ENCODE measurements at regions not wholly inside any gene's neighbourhood (a gene's known extent, or its start where the extent isn't known, plus 50 kb on each side); places are given as distances from the start of the nearest gene placed in this dataset.

- DNase-seq (ENCODE audit: low spot score): peak; percentile 4
- TF ChIP-seq EZH2phosphoT487 (IDR thresholded peaks at IDR 0.05; ENCODE audit: borderline replicate concordance, low read depth, low read length) (no peak), CTCF (conservative IDR thresholded peaks at IDR 0.05; ENCODE audit: low read length) (no peak)
- H3K36me3 ChIP-seq (ENCODE audit: insufficient read depth, low read length): no peaks in the 10 kb centered on the region
- H3K4me3 ChIP-seq (ENCODE audit: low read depth, low read length, poor library complexity, severe bottlenecking): no peak overlapping the region
- intact Hi-C loops (cut with micrococcal nuclease; ENCODE audit: unreplicated experiment): no loop called here
- H3K9me2 ChIP-seq (ENCODE audit: insufficient read depth, low read length): no peaks in the 10 kb centered on the region
- no peaks in the 10 kb centered on the region for H3K4me1 ChIP-seq (ENCODE audit: insufficient read depth, low read length, poor library complexity, severe bottlenecking)
- H4K20me1 ChIP-seq (ENCODE audit: insufficient read depth, low read length): no peaks in the 10 kb centered on the region
- no peaks in the 10 kb centered on the region for H3K9me3 ChIP-seq (ENCODE audit: low read length)
- H2AFZ ChIP-seq (ENCODE audit: low read length): no peak overlapping the region
- H3K4me2 ChIP-seq (ENCODE audit: low read length): no peak overlapping the region
- BruUV-seq (replicated peaks): no TSS peak
- H3K79me2 ChIP-seq (ENCODE audit: insufficient read depth, low read depth, low read length): no peaks in the 10 kb centered on the region
- ChIA-PET POLR2A (interaction anchor here (0.6 kb wide), 1 partner anchor 101 kb away, joined by 3 read pairs; no protein-coding TSS in a partner anchor), CTCF (ENCODE audit: unreplicated experiment) (no interaction called here)
- H3K27ac ChIP-seq (ENCODE audit: low read depth, low read length, poor library complexity, severe bottlenecking): no peak overlapping the region
Measured at GRCh38 chr9:120212153-120212852, 367.7 kb downstream of the CDK5RAP2 start.

- CTCF ChIA-PET (ENCODE audit: unreplicated experiment): no interaction called here
- POLR2A ChIA-PET: no interaction called here
- DNase-seq (ENCODE audit: low spot score): no peak
- BruUV-seq (replicated peaks): no TSS peak
- H3K4me1 ChIP-seq (ENCODE audit: insufficient read depth, low read length, poor library complexity, severe bottlenecking): no peaks in the 10 kb centered on the region
- H3K27ac ChIP-seq (ENCODE audit: low read depth, low read length, poor library complexity, severe bottlenecking): no peak overlapping the region
- no peaks in the 10 kb centered on the region for H4K20me1 ChIP-seq (ENCODE audit: insufficient read depth, low read length)
- H2AFZ ChIP-seq (ENCODE audit: low read length): no peak overlapping the region
- no peak overlapping the region for H3K4me2 ChIP-seq (ENCODE audit: low read length)
- H3K4me3 ChIP-seq (ENCODE audit: low read depth, low read length, poor library complexity, severe bottlenecking): no peak overlapping the region
- no peaks in the 10 kb centered on the region for H3K9me2 ChIP-seq (ENCODE audit: insufficient read depth, low read length)
- H3K36me3 ChIP-seq (ENCODE audit: insufficient read depth, low read length): no peaks in the 10 kb centered on the region
- intact Hi-C loops (cut with micrococcal nuclease; ENCODE audit: unreplicated experiment): no loop called here
- no peaks in the 10 kb centered on the region for H3K79me2 ChIP-seq (ENCODE audit: insufficient read depth, low read depth, low read length)
- no peaks in the 10 kb centered on the region for H3K9me3 ChIP-seq (ENCODE audit: low read length)
- TF ChIP-seq CTCF (conservative IDR thresholded peaks at IDR 0.05; ENCODE audit: low read length) (no peak), EZH2phosphoT487 (IDR thresholded peaks at IDR 0.05; ENCODE audit: borderline replicate concordance, low read depth, low read length) (no peak)
Measured at GRCh38 chr9:120210274-120210673, 369.7 kb downstream of the CDK5RAP2 start.

GRCh38 chr9:120202856-120203654, 376.9 kb downstream of the CDK5RAP2 start:
- no peaks in the 10 kb centered on the region for H3K4me1 ChIP-seq (ENCODE audit: insufficient read depth, low read length, poor library complexity, severe bottlenecking)
- POLR2A ChIA-PET: no interaction called here
- H4K20me1 ChIP-seq (ENCODE audit: insufficient read depth, low read length): no peaks in the 10 kb centered on the region
- no peaks in the 10 kb centered on the region for H3K79me2 ChIP-seq (ENCODE audit: insufficient read depth, low read depth, low read length)
- no peak for TF ChIP-seq EZH2phosphoT487 (IDR thresholded peaks at IDR 0.05; ENCODE audit: borderline replicate concordance, low read depth, low read length)
- TF ChIP-seq CTCF (conservative IDR thresholded peaks at IDR 0.05; ENCODE audit: low read length): no peak
- intact Hi-C loops (cut with micrococcal nuclease; ENCODE audit: unreplicated experiment): no loop called here
- CTCF ChIA-PET (ENCODE audit: unreplicated experiment): no interaction called here
- no peaks in the 10 kb centered on the region for H3K36me3 ChIP-seq (ENCODE audit: insufficient read depth, low read length)
- no peak overlapping the region for H3K4me3 ChIP-seq (ENCODE audit: low read depth, low read length, poor library complexity, severe bottlenecking)
- H2AFZ ChIP-seq (ENCODE audit: low read length): no peak overlapping the region
- no peaks in the 10 kb centered on the region for H3K9me3 ChIP-seq (ENCODE audit: low read length)
- H3K9me2 ChIP-seq (ENCODE audit: insufficient read depth, low read length): no peaks in the 10 kb centered on the region
- H3K27ac ChIP-seq (ENCODE audit: low read depth, low read length, poor library complexity, severe bottlenecking): no peak overlapping the region
- no TSS peak for BruUV-seq (replicated peaks)
- H3K4me2 ChIP-seq (ENCODE audit: low read length): no peak overlapping the region
- DNase-seq (ENCODE audit: low spot score): no peak

Measured in OCI-LY7 (cell line).